Astrocyte (in vitro differentiated cells and primary cell): ENCODE measurements at regions not wholly inside any gene's neighbourhood (a gene's known extent, or its start where the extent isn't known, plus 50 kb on each side); places are given as distances from the start of the nearest gene placed in this dataset.

Experiments used
- DNase-seq: peaks from one replicate; pipeline ENCODE4 v3.0.0-alpha.2; 2010; ENCODE audit warnings: low read depth
- FAIRE-seq: peaks from 2 replicates; lab custom pipeline; 2011; peaks lifted over from hg19 to GRCh38; lab: Jason Lieb, UNC
- H2AFZ ChIP-seq: 2 replicates; pipeline ENCODE4 v1.6.0; 2012; ENCODE audit warnings: low read depth, low read length, inconsistent platforms
- H3K27ac ChIP-seq: 2 replicates; pipeline ENCODE4 v1.5.1; 2011; ENCODE audit warnings: low read depth, low read length, inconsistent platforms
- H3K27me3 ChIP-seq: 2 replicates; pipeline ENCODE4 v1.6.0; 2011; ENCODE audit warnings: low read length, inconsistent platforms; ENCODE audit not compliant: insufficient read depth
- H3K36me3 ChIP-seq: 2 replicates; pipeline ENCODE4 v1.5.1; 2011; ENCODE audit warnings: low read length, inconsistent platforms; ENCODE audit not compliant: insufficient read depth
- H3K4me1 ChIP-seq: 2 replicates; pipeline ENCODE4 v1.5.1; 2011; ENCODE audit warnings: low read length, inconsistent platforms; ENCODE audit not compliant: insufficient read depth
- H3K4me2 ChIP-seq: 2 replicates; pipeline ENCODE4 v1.6.0; 2012; ENCODE audit warnings: low read length, inconsistent platforms
- H3K4me3 ChIP-seq: 2 replicates; pipeline ENCODE4 v1.5.1; 2011; ENCODE audit warnings: low read depth, mild to moderate bottlenecking, low read length, inconsistent platforms; ENCODE audit not compliant: insufficient read depth
- H3K79me2 ChIP-seq: 2 replicates; pipeline ENCODE4 v1.6.0; 2012; ENCODE audit warnings: mild to moderate bottlenecking, low read length, inconsistent platforms; ENCODE audit not compliant: insufficient read depth
- H3K9ac ChIP-seq: 2 replicates; pipeline ENCODE4 v1.6.0; 2012; ENCODE audit warnings: mild to moderate bottlenecking, low read length, inconsistent platforms
- H3K9me3 ChIP-seq: 2 replicates; pipeline ENCODE4 v1.5.1; 2012; ENCODE audit warnings: low read depth, mild to moderate bottlenecking, low read length, inconsistent platforms; ENCODE audit not compliant: insufficient read depth
- H4K20me1 ChIP-seq: 2 replicates; pipeline ENCODE4 v1.6.0; 2012; ENCODE audit warnings: low read length, inconsistent platforms; ENCODE audit not compliant: insufficient read depth
- H3K27ac Mint-ChIP-seq: one replicate; pipeline ENCODE4 v1.8.0; 2021; ENCODE audit warnings: mild to moderate bottlenecking, mixed read lengths; ENCODE audit not compliant: unreplicated experiment
- H3K27me3 Mint-ChIP-seq: one replicate; pipeline ENCODE4 v1.8.0; 2021; ENCODE audit warnings: low read depth, mixed read lengths; ENCODE audit not compliant: unreplicated experiment
- H3K36me3 Mint-ChIP-seq: one replicate; pipeline ENCODE4 v1.8.0; 2021; ENCODE audit warnings: low read depth, mixed read lengths; ENCODE audit not compliant: unreplicated experiment
- H3K4me1 Mint-ChIP-seq: one replicate; pipeline ENCODE4 v1.8.0; 2021; ENCODE audit warnings: low read depth, mixed read lengths; ENCODE audit not compliant: unreplicated experiment
- H3K4me3 Mint-ChIP-seq: one replicate; pipeline ENCODE4 v1.8.0; 2021; ENCODE audit warnings: mild to moderate bottlenecking, moderate library complexity, mixed read lengths; ENCODE audit not compliant: unreplicated experiment
- H3K9me3 Mint-ChIP-seq: one replicate; pipeline ENCODE4 v1.8.0; 2021; ENCODE audit warnings: mild to moderate bottlenecking, mixed read lengths; ENCODE audit not compliant: unreplicated experiment
- EZH2 ChIP-seq: IDR thresholded peaks from 2 replicates; pipeline ENCODE4 v1.6.1; 2012; ENCODE audit warnings: mild to moderate bottlenecking, low read length, inconsistent platforms; ENCODE audit not compliant: insufficient read depth
- TF ChIP-seq, protein P1 (sequence below): IDR thresholded peaks from 2 replicates; pipeline ENCODE4 v1.5.1; 2011; ENCODE audit warnings: low read depth, mild to moderate bottlenecking, inconsistent platforms, low read length, moderate library complexity; ENCODE audit not compliant: insufficient read depth

DNA sequence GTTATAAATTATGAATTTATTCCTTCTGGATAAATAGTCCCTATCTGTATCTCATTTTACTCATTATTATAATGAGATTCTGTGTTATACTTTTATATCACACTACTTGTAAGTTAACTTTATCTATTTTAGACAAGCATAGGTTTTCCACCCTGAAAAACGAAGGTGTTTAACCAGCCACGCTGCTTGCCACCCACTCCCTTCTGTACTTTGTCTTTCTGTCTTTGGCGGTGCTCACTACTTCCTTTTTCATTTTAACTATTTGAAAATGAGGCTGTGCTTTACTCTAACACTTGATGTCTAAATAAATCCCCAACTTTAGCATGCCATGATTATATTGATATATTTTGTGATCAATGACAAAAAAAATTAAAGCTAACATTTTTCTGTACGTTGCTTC lies 952.9 kb downstream of the DNAJB9 start:
- H3K4me2 ChIP-seq, result no peak overlapping the region

DNA sequence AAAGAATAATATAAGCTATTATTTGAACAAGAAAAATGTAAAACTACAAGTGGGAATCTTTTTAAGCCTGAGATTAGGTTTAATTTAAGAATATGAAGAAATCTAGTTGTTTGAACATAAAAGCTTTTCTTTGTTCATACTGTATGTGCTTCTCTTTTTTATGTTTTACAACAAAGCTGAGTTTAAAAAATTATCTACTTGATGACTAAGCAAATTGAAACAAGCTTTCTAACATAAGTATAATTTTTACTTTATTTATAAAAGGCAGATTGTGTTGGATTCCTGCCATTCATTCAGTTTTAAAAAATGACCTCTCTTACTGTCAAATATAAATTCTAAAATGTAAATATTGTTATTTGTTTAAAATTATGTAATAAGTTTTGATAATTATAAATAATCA lies 958.2 kb downstream of the DNAJB9 start:
- H2AFZ ChIP-seq, result no peak overlapping the region
- H3K79me2 ChIP-seq, result no peaks in the 10 kb centered on the region
- no peaks in the 10 kb centered on the region for H3K27me3 ChIP-seq
- FAIRE-seq, result no peak
- H3K36me3 ChIP-seq, result no peaks in the 10 kb centered on the region
- H3K36me3 Mint-ChIP-seq, result no peaks in the 10 kb centered on the region
- no peaks in the 10 kb centered on the region for H4K20me1 ChIP-seq
- H3K27me3 Mint-ChIP-seq, result no peaks in the 10 kb centered on the region
- TF ChIP-seq EZH2, result no peak
- TF ChIP-seq, protein P1, sequence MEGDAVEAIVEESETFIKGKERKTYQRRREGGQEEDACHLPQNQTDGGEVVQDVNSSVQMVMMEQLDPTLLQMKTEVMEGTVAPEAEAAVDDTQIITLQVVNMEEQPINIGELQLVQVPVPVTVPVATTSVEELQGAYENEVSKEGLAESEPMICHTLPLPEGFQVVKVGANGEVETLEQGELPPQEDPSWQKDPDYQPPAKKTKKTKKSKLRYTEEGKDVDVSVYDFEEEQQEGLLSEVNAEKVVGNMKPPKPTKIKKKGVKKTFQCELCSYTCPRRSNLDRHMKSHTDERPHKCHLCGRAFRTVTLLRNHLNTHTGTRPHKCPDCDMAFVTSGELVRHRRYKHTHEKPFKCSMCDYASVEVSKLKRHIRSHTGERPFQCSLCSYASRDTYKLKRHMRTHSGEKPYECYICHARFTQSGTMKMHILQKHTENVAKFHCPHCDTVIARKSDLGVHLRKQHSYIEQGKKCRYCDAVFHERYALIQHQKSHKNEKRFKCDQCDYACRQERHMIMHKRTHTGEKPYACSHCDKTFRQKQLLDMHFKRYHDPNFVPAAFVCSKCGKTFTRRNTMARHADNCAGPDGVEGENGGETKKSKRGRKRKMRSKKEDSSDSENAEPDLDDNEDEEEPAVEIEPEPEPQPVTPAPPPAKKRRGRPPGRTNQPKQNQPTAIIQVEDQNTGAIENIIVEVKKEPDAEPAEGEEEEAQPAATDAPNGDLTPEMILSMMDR, result no peak
- H3K27ac Mint-ChIP-seq, result no peak overlapping the region
- H3K9me3 Mint-ChIP-seq, result no peaks in the 10 kb centered on the region
- H3K4me3 ChIP-seq, result no peak overlapping the region
- H3K4me3 Mint-ChIP-seq, result no peak overlapping the region
- no peak overlapping the region for H3K9ac ChIP-seq
- no peaks in the 10 kb centered on the region for H3K9me3 ChIP-seq
- no peak overlapping the region for H3K27ac ChIP-seq
- no peak for DNase-seq
- no peak overlapping the region for H3K4me2 ChIP-seq
- H3K4me1 ChIP-seq, result no peaks in the 10 kb centered on the region
- H3K4me1 Mint-ChIP-seq, result no peaks in the 10 kb centered on the region

More for the DNA sequence above, 952.9 kb downstream of the DNAJB9 start:
- Histone ChIP-seq H3K79me2 (no peaks in the 10 kb centered on the region), H3K27ac (no peak overlapping the region), H2AFZ (no peak overlapping the region), H4K20me1 (no peaks in the 10 kb centered on the region), H3K36me3 (no peaks in the 10 kb centered on the region), H3K9ac (no peak overlapping the region), H3K9me3 (no peaks in the 10 kb centered on the region), H3K4me3 (no peak overlapping the region), H3K27me3 (no peaks in the 10 kb centered on the region), H3K4me1 (no peaks in the 10 kb centered on the region)
- H3K4me3 Mint-ChIP-seq, result no peak overlapping the region
- FAIRE-seq (no peak), DNase-seq (no peak)
- H3K27ac Mint-ChIP-seq, result no peak overlapping the region
- no peak for TF ChIP-seq EZH2
- TF ChIP-seq, protein P1, result no peak
- no peaks in the 10 kb centered on the region for H3K9me3 Mint-ChIP-seq
- H3K27me3 Mint-ChIP-seq, result no peaks in the 10 kb centered on the region
- H3K36me3 Mint-ChIP-seq, result no peaks in the 10 kb centered on the region
- no peaks in the 10 kb centered on the region for H3K4me1 Mint-ChIP-seq

DNA sequence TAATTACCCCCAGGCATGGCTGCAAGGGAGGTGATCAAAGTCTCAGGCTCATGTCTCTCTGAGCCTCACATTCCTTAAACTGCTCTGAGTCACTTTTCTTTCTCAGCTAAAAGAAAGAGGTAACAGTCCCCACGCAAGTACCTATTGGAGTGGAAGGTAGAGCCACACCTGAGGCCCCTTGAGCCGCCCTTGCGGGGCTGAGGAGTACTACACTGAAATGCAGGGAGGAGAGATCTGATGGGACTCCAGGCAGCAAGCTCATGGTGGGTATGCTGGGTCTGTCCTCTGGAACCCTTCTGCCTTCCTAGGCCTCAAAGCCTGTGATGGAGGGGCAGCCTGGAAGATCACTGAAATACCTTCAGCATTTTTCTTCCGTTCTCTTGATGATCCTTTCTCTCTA lies 960.0 kb downstream of the DNAJB9 start:
- Mint-ChIP-seq H3K27me3 (no peaks in the 10 kb centered on the region), H3K9me3 (no peaks in the 10 kb centered on the region), H3K4me1 (no peaks in the 10 kb centered on the region), H3K36me3 (no peaks in the 10 kb centered on the region), H3K27ac (no peak overlapping the region), H3K4me3 (no peak overlapping the region)
- Histone ChIP-seq H3K27ac (no peak overlapping the region), H4K20me1 (no peaks in the 10 kb centered on the region), H3K4me2 (no peak overlapping the region), H3K9me3 (no peaks in the 10 kb centered on the region), H3K79me2 (no peaks in the 10 kb centered on the region), H3K4me3 (no peak overlapping the region), H3K27me3 (no peaks in the 10 kb centered on the region), H3K9ac (no peak overlapping the region), H3K36me3 (no peaks in the 10 kb centered on the region), H3K4me1 (no peaks in the 10 kb centered on the region), H2AFZ (no peak overlapping the region)
- no peak for TF ChIP-seq EZH2
- TF ChIP-seq, protein P1, result no peak
- DNase-seq, result no peak
- no peak for FAIRE-seq
